HG03457 (cell line): ENCODE measurements at regions not wholly inside any gene's neighbourhood (a gene's known extent, or its start where the extent isn't known, plus 50 kb on each side); places are given as distances from the start of the nearest gene placed in this dataset.

ENCODE experiments used
- ATAC-seq: cut with Tn5 transposase; IDR thresholded peaks from one replicate; pipeline ENCODE4 v1.9.1; 2021; ENCODE audit warnings: moderate number of reproducible peaks; ENCODE audit not compliant: unreplicated experiment

DNA sequence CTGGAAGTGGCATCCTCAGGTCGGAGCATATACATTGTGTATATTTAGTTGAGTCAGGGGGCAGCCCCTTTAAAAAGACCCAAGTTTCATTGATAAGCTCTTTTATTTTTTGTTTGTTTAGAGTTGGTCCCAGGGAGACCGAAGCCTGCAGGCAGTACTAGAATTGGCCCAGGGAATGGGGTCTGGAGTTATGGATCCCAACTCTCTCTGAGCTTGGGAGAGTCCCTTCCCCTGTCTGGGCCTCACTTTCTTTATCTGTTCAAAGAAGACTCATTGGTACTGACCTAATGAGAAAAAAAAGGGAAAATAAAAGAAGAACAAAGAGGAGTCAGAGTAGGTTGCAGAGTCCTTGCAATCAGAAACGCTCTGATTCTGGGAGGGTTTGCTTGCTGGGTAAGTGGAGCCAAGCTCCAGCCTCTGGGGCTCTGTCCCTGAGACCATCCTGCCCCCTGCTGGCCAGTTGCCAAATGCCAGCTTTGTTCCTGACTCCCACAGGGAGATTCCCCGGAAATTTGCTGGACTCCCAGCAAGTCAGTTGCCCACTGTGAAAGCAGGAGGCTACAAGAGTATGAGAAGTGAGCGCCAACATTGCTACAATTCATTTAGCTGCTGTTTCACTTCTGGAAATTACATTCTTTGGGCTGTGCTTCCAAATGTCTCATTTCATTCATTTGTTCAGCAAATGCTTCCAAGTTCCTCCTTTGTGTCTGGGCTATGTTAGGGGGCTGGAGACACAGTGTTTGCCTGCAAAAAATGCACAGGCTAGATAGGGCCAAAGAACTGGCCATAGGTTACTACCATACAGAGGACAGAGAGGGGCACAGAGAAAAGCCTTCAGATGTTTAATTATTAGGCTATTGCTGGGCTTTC, 156.2 kb downstream of the MELK start:
- ATAC-seq, result peak; percentile 69

DNA sequence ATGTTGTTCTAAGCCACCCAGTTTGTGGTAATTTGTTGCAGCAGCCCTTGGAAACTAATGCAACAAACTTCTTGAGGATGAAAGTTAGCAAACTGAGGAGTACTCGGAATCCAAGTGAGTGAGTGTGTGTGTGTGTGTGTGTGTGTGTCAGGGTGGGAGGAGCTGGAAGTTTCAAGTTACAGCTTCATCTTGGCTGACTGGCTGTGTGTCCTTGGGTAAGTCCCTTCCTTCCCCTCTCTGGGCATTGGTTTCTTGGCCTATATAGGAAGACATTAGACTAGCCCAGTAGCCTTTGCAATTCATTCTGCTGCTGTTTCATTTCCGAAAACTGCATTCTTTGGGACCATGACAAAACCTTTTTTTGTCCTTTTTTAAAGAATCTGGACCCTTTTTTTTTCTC, 157.2 kb downstream of the MELK start:
- no peak for ATAC-seq

DNA sequence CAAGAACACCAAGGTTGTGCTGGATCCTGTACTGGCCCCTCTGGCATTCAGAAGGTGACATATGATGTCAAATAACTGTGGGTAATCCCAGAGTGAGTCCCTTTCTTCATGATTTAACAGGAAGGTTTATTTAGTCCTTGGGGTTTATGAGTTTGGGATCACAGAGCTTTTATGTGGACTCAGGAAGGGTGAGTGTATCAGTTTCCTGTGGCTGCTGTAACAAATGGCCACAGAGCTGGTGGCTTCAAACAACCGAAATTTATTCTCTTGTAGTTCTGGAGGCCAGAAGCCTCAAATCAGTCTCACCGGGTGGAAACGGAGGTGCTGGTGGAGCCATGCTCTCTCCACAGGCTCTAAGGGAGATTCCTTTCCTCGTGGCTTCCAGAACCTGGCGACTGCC, 157.7 kb downstream of the MELK start:
- no peak for ATAC-seq

DNA sequence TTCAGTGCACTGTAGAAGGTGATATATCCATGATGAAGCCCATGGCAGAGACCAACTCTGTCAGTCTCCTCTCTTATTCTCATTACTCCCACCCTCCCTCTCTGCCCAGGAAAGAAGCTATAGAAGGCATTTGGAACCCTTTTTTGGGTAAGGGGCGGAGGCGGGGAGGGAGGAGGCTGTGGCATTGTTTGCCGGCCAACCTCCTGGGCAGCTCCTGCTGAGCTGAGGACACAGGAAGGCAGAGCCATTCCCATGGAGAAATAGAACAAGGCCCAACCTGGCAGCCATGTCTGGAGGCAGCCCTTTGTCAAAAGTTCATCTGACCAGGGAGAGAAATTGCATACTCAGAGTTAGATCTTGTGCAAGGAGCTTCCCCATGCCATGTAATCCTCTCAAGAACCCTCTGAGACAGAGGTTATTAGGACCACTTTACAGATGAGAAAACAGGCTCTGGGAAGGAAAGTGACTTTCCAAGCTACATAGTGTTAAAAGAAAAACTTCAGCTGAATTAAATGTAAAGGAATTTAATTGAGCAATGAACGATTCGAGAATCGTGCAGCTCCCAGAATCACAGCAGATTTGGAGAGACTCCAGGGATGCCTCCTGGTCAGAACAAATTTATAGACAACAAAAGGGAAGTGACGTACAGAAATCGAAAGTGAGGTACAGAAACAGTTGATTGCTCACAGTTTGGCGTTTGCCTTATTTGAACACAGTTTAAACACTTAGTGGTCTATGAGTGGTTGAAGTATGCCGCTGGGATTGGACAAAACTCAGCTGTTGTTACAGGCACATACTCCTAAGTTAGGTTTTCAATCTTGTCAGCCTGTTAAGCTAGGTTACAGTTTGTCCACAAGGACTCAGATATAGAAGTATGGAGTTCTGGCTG, 158.6 kb downstream of the MELK start:
- ATAC-seq, result no peak

DNA sequence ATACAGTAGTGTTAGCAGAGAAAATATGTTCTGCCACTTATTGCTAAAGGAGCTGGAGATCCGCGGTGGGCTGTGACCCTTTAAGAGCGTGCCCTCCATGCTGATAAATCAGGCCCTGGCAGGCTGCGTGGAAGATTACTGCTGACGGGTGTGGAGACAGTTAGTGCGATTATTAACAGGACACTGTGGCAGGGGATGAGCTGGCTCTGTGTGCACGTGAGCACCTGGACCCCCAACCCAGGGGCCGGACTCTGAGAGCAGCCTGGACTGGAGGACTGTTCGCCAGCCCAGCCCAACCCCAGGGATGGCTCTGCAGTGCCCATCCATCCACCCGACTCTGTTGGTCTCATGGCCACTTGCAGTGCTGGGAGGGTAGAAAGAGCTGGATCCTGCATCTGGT, 162.0 kb downstream of the MELK start:
- no peak for ATAC-seq

DNA sequence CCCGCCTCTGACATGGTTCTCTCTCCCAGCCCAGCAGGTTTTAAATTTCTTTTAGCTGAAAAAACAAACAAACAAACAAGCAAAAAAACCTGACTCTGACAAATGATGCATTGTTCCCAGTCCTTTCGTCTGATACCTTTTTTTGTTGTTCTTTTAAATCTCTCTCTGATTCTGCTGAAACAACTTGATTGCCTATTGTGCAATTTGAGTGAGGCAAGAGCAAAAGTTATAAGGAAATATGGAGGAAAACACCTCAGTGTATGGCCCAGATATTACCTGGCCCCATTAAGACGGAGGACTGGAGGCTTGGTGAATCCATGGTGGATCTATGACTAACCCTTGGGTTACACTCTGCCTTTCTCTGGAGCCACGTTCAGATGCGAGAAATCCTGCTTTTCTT, 164.0 kb downstream of the MELK start:
- no peak for ATAC-seq

DNA sequence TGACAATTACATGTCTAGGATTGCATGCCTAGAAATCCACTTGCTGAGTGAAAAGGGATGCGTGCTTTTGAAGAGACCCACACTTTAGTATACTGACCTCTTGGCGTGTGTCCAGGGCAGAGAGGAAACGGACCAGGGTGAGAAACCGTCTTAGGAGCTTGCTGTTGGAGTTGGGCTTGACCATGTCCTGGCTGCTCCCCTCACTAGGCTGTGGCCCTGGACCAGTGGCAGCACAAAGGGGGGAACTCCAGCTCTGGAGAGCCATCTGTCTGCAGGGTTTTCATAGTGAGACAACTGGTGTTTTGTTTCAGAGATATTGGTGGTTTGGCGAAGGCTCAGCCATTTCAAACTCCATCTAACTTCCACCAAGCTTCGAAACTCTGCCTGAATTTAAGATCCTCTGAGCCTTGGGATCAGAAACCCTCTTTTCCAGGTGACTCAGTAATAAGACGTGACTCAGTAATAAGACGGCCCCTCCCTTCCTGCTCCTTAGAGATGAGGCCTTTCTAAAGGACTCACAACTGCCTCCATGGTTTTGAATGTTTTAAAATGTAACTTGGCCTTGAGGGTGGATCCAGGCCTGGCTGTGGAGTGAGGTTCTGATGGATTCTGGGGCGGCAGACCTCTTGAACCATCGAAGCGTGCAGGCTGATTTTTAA, 165.8 kb downstream of the MELK start:
- no peak for ATAC-seq

DNA sequence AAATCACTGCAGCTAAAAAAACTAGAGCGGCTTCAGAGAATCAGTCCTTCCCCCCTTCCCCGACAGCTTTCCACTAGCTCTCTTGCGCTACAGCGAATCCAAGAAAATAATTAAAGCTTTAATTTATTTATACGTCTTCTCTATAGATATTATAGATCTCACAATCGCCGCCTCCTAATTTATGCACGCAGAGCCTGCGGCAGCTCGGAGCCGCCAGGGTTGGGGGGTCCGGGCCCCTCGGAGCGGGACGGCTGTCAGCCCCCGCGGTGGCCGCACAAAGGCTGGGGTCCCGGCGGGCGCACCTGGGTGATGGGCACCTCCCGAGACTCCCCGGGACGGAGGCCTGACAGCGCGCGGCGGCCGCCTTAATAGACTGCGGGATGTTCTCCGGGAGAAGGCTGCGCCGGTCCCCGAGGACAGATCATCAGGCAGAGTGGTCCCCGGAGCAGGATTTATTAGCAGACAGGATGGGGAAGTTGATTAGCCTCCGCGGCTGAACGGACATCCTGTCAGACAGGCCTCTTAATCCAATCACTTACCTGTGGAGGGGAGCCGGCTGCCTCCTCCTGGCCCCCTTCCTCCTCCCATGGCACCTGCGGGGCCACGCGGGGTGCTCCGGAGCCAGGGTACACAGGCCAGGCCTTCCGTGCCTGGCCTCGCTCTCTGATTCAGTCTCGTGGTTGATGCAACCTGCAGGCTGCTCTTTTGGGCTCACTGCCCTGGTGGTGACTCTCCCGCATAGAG, 166.8 kb downstream of the MELK start:
- ATAC-seq, result no peak

DNA sequence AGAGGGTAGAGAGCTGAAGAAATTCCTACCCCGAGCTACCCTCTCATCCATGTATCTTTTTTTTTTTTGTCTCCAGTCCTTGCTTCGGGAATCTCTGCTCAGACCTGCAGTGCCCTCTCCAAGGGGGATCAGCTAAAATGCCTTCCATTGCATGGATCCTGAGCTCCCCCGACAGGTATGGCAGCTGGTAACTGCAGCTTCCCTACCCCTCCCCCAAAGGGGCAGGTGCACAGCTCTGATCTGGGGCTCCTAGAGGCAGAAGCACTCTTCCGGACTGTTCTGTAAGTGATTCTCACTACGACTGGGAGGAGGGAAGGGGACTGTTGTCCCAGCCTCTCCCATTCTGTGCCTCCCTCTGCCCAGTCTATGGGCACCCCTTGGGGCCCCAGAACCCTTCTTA, 169.6 kb downstream of the MELK start:
- no peak for ATAC-seq

DNA sequence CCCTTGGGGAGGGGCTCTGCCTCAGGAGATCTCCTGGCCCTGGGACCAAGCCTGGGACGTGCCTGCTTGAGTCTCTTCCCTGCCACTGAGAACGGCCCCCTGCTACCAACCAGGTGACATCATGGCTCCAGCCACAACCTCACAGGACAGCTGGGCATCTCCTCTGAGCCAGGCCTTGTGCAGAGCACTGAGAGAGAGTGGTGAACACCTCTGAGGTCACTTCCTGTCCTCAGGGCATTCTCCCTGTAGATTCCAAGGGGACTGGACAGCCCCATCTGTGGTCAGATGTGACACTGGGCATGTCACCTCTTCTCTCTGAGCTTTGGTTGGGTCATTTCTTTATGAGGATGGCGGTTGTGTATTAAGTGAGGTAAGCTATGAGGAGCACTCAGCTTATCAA, 172.0 kb downstream of the MELK start:
- no peak for ATAC-seq

DNA sequence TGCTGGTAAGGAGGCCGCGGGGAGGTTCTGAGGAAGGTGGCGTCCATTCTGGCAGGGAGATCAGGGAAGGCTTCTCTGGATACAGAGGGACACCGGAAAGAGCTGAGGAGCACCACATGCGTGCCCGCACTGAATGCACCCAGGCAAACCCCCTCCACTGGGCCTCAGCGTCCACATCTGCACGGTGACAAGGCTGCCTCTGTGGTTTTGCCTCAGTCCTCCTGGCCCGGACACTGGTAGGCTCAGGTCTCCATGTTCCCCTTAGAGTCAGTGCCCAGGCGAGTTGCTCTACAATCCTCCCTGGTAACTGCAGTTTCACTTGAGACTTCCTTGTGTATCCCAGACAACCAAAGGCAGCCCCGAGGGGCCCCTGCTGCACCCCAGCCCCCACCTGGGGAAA, 173.3 kb downstream of the MELK start:
- no peak for ATAC-seq

DNA sequence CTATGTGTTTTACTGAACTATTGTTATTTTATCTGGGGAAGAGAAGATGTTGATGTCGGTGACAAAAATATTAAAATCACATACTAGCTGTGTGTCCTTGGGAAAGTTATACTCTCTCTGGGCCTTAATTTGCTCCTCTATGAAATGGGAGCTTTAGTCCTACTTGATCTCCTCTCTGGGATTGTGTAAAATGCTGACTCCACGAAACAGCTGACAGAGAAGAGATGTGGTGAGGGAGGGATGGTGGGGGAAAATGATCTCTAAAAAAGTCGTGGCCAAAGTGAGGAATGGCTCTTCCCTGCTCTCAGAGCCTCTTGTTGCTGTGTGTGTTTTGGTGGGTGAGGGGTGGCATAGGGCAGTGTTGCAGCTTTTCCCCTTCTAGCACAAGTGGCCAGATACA, 173.7 kb downstream of the MELK start:
- ATAC-seq, result no peak

DNA sequence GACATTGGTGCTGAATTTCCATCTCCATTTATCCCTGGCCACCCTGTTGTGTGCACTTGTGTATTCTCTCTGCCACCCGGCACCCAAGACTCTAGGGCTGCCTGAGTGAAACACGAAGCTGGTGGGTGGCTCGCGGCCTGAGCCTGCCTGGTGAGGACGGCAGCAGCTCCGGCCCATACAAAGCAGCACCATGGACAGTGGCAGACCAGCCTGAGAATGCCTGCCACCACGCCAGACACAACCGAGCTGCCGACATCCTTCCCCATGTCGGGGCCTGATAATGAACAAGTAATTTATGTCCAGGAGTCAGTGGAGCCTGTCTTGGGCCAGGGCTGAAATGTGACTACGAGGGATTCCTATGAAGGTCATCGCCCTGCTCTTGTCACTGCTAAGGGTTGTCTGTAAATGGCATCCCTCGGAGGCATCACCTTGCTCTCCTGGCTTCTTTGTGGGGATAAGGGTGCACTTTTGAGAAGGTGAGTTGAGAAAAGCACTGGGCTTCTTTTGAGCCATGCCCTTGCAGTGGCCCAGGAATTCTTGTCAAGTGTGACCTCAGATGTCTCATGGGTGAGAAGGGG, 175.7 kb downstream of the MELK start:
- no peak for ATAC-seq

DNA sequence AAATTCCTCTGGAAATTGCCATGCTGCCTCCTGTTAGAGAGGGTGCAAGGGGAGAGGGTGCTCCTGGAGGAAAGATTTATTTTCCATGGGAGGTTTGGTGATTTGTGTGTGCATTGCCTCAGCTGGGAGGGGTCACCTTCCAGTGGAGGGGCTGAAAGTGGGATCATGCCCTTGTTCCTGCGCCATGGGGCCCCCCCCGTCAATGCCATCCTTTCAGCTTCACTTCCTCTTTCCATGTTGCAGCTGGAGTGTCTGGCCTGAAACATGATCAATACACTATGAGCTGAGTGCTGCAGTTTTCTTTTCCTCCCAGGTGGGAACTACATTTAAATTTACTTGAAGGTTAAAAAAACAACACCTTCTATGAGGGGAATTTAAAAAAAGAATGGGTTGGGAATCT, 176.8 kb downstream of the MELK start:
- ATAC-seq, result no peak

DNA sequence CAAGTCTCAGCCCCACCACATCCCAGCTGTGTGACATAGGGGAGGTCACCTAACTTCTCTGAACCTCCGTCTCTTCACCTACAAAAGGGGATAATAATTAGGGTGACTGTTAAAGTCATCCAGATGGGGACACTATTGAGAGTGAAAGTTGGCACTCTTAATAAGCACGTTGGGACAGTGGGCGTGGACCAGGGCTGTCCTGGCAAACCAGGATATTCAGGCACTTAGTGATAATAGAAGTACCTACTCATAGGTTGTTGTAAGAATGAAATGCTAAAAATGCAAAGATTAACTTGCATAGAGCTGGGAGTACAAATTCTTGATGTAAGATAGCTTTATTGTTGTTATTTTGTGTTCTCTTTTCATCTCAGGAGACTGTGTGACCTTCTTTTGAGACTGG, 177.9 kb downstream of the MELK start:
- no peak for ATAC-seq

DNA sequence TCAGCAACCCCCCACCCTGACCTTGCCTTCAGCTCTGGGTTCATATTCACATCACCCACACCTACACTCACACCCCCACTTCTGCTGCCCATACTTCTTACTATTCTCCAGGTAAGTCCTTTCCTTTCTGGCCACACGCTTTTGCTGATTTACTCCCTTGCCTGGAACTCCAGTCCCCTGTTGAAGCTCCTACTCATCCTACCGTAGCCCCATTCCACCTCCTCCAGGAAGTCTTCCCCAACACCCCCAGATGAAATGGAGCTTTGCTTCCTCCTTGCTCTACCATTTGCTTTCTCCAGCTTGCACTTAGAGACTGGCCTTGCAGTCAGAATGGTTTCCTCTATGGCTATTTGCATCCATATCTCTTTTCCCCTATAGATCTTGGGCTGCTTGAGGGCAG, 182.3 kb downstream of the MELK start:
- ATAC-seq, result no peak

DNA sequence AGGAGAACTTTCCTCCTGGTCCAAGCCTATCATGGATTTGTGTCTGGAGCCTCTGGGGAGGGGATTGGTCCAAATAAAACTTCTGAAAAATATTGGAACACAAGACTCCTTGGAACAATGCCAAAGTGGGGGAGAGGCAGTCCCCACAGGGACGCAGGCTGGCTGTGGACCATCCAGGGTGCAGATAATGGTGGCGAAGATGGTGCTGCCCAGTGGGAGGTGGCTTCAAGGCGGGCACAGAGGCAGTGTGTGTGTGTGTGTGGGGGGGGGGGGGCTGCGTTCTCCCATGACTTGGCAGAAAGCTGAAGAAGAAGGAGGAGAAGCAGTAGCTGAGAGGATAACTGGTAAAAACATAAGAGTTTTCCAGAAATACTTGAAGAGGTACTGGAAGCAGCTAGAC, 186.4 kb downstream of the MELK start:
- no peak for ATAC-seq

DNA sequence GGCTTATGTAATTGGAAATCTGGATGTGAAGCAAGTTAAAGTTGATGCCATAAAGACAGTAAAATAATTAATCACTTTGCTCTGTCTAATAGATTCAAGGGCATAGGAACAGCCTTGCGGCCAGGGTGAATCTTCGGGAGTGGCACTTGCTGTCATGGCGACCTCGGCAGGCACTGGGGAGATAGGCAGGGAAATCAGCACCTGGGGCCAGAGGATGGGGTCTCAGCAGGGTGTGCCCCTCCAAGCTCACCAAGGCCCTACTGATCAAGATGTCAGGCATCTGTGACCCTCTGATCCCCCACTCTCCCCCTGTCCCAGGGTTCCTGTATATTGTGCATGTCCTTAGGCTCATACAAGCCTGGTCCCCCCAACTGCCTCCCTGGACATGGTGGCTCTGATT, 187.3 kb downstream of the MELK start:
- no peak for ATAC-seq

DNA sequence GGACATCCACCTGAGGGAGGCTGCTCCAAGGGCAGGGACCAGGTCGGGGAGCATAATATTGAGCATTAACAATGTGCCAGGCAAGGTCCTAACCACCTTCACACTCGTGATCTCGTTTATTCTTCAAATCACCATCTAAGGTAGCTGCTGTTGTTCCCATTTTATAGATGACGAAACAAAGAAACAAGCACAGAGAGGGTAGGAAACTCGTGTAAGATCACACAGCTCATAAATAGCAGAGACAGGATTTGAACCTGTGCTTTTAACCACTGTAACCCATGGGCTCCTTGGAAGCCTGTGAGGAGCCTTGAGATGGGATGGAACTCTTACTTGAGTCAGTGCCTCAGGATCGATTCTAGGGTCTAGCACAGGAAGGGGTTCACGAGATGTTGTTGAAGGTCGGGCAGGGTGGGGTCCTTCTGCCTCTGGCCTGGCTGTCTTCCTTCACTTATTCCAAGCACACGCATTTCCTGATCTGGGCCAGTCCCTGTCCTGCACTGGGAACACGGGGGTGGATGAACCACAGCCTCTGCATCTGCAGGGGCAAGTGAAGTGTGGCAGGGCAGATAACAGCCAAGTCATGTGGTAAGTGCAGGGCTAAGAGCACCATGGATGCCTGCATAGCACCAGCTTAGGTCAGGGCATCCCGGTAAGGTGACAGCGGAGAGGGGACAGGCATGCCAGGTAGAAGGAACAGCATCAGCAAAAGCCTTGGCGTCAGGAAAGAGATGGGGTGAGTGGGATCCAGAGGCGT, 188.1 kb downstream of the MELK start:
- no peak for ATAC-seq

DNA sequence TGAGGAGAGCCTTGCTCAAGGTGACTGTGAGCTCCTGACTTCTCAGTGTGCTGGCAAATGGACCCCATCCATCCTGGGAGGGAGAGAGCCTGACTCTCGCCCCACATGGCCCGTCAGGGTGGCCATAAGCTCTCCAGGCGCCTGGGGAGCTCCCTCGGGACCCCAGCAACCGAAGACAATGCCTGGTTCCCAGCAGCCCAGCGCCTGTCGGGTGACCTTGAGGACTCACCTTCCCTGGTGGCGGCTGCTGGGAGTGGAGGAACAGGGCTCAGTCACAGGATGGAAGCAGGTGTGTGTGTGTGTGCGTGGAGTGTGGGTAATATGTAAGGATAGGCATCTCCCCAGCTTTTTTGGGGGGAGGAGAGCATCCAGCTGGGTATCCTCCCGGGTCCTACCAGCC, 190.3 kb downstream of the MELK start:
- ATAC-seq, result no peak
